ENCODE measurements at regions not wholly inside any gene's neighbourhood (a gene's known extent, or its start where the extent isn't known, plus 50 kb on each side); places are given as distances from the start of the nearest gene placed in this dataset.

DNA sequence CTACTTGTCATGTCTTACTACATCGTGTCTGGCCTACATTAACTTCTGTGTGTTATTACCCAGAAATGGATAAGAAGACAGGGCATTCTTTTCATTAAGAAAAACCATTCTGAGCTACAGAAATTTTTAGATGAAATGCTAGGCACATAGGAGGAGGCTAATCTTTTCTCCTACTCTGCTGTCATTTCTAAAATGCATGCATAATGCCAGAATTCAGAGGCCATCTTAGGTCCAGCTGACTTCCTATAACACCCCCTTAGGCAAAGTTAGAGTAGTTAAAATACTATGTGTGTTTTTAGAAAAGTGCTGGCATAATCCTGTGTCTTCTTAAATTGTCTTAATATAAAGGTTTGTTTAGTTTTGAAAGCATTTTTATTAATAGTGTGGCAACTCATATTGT lies 352.6 kb downstream of the CSNK1G3 start:
- no peak overlapping the region for H3K4me3 ChIP-seq (ENCODE audit: low read depth, low read length)

DNA sequence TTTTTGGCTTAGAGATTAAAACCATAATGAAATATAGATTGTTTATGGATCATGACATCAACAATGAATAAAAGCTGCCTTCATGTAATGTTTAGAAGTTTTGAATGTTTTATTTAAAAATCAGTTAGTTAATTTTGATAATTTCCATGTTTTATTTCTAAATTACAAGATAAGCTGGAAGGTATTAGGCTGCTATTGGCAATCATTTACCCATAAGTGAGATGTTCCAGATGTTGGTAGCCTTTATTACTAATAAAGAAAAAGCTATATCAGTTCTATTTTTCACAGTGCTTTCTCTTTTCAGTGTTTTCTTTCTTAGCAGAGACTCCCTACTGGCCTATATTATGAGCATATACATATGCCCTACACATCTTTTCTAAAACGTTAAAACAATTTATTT lies 347.0 kb downstream of the CSNK1G3 start:
- no peak overlapping the region for H3K4me3 ChIP-seq (ENCODE audit: low read depth, low read length)

DNA sequence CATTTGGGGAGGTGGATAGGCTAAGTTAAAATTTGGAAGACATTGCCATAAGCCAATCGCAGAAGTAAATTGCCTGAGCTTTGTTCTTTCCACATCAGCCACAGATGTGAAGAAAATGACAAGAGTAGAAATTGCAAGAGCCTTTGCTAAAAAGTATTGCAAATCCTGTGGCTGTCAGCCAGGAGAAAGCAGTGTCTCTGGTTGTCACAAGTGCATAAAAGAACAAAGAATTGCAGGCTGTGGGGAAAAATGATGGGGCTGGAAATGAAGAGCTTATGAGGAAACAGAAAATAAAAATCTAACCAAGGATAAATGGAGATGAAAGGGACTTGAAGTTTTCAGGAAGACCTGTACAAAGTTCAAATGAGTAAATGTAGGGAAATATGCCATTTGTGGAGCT lies 344.8 kb downstream of the CSNK1G3 start:
- no peak overlapping the region for H3K4me3 ChIP-seq (ENCODE audit: low read depth, low read length)

DNA sequence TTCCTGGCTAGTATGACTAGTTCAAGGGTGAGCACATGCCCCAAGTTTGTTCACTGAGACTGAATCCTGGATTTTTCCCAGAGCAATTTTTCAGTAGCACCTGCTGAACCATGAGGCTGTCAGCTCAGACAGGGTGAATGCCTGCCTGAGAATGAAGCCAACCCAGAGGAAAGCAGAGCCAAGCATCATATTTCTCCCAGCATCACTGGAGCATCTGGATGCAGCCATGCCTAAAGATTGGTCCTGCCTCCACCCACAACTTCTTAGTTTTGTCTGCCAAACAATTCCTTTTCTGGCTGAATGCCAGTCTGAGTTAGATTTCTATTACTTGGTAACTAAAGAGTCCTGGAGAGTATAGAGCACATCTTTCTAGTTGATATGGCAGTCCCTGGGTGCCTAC lies 343.6 kb downstream of the CSNK1G3 start:
- no peak overlapping the region for H3K4me3 ChIP-seq (ENCODE audit: low read depth, low read length)

DNA sequence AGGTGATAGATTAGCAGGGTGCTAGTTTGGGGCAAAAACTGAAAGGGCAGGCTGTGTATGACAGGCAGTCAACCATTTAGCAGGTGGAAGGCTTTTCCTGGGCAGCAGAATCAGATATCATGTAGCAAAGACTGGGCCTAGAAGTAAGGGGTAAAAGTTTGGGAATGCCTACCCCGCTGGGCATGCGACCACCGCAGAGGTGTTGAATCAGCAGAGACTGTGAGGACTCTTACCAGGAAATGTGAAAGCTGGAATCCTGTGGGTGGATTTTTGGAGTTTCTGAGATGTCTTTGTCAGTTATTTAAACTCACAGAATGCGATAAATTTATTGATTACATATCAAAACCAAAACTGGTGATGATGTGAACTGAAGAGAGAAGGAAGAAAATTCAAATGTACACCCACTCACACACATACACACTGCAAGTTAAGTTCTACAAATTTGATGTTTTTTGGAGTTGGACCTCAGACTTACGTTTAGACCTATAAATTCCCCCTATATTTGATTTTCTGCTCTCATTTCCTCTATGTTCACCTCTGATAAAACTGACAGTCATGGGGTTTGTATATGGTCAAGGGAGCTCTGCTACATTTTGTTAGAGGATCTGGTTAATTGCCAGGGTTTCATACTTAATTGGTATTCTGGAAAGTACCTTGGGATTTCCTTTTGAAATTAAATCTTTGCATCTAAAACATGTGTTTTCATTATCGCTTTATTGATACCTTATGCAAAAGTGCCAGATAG lies 333.6 kb downstream of the CSNK1G3 start:
- H3K4me3 ChIP-seq (ENCODE audit: low read depth, low read length) = no peak overlapping the region

DNA sequence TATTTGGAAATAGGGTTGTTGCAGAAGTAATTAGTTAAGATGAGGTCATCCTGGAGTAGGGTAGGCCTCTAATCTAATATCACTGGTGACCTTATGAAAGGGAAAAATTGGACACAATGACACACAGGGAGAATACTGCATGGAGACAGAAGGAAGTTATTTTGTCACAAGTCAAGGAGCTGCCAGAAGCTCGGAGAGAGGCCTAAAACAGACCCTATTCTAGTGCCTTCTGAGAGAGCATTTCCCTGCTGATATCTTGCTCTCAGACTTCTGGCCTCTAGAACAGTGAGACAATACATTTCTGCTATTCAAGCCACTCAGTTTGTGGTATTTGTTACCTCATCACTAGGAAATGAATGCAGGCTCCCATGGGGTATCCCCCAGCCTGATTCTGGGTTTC lies 332.9 kb downstream of the CSNK1G3 start:
- no peak overlapping the region for H3K4me3 ChIP-seq (ENCODE audit: low read depth, low read length)

DNA sequence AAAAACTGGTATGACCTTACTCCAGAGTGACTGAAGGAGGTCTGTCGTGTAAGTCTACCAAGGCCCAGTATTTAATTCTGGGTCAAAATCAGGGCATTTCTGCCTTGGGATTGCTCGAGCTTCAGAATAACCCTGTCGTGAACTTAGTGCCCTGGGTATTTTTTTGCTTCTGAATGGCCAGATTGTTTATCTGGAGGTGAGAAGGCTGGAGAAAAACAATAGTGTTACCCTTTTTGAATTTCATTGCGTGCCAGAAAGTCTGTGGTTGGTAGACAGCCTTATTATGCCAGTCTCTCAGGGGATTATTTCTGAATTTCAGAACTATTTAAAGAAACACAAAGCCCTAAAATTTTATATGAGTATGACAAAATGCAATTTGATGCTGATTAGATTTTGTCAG lies 323.4 kb downstream of the CSNK1G3 start:
- H3K4me3 ChIP-seq (ENCODE audit: low read depth, low read length) = no peak overlapping the region

DNA sequence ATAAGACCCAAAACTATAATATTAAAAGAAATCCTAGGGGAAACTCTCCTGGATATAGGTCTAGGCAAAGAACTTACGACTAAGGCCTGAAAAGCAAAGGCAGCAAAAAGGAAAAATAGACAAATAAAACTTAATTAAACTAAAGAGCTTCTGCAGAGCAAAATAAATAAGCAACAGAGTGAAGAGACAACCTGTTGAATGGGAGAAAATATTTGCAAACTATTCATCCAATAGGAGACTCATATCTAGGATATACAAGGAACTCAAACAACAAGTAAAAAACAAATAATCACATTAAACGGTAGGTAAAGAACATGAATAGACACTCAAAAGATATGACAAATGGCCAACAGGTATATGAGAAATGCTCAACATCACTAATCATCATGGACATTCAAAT lies 318.6 kb downstream of the CSNK1G3 start:
- H3K4me3 ChIP-seq (ENCODE audit: low read depth, low read length) = no peak overlapping the region

DNA sequence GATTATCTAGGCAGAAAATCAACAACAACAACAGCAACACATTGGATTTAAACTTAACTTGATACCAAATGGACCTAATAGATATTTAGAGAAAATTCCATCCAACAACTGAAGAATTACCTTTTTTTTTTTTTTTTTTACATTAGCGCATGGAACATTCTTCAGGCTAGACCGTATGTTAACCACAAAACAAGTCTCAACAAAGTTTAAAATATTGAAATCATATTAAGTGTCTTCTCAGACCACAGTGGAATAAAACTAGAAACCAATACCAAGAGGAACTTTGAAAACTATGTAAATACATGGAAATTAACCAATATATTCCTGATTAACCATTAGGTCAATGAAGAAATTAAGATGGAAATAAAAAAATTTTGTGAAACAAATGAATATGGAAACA lies 315.8 kb downstream of the CSNK1G3 start:
- H3K4me3 ChIP-seq (ENCODE audit: low read depth, low read length) = no peak overlapping the region

DNA sequence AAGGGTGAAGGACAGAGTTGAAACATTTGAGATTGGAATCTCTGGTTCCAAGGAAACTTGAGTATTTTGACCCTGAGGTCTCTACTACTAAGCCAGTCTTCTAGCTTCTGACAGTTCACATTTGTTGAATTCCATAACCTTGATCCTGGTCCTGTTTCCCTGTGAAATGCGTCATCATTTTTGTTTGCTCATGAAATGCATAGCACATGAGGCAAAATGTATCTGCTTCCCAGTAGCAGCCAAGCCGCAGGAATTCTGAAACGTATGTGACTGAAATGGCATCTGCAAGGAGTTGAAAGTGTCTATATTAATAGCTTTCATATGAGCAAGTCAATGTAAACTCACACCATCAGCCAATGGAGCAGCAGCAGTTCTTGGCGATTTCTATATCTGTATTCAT lies 307.9 kb downstream of the CSNK1G3 start:
- H3K4me3 ChIP-seq (ENCODE audit: low read depth, low read length) = no peak overlapping the region

DNA sequence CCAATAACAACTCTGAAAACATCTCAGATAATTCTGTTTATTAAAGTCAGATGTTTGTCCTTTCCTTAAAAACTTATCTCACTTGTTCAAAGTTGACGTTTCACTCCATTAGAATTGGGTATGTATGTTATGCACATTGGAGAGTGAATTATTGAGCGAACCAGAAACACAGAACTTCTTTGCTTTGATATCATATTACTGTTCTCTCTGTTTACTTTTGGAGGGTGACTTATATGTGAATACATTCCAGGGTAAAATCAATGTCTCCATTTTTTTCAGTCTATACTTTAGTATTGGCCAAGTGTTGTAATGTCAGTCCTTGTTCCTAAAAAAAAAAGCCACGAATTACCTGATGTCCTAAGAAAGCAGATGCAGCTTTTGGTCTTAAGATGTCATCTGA lies 307.4 kb downstream of the CSNK1G3 start:
- H3K4me3 ChIP-seq (ENCODE audit: low read depth, low read length) = no peak overlapping the region

DNA sequence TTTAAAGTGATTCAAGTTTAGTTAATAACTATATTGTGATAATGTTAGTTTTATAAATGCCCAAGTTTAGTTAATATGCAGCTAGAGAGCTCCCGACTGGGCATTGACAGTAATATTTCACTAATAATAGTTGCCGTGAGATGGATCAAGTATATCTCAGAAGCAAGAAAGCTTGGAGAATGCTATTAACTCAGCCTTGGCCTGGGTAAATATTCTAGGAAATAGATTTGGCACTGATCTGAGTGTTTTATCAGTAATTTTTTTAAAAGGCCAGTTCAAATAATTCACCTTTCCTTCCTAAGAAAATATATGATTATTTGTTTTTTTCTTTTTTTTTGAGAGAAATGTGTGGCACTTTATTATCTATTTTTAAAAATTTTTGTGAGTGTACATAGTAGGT lies 305.3 kb downstream of the CSNK1G3 start:
- H3K4me3 ChIP-seq (ENCODE audit: low read depth, low read length) = no peak overlapping the region

DNA sequence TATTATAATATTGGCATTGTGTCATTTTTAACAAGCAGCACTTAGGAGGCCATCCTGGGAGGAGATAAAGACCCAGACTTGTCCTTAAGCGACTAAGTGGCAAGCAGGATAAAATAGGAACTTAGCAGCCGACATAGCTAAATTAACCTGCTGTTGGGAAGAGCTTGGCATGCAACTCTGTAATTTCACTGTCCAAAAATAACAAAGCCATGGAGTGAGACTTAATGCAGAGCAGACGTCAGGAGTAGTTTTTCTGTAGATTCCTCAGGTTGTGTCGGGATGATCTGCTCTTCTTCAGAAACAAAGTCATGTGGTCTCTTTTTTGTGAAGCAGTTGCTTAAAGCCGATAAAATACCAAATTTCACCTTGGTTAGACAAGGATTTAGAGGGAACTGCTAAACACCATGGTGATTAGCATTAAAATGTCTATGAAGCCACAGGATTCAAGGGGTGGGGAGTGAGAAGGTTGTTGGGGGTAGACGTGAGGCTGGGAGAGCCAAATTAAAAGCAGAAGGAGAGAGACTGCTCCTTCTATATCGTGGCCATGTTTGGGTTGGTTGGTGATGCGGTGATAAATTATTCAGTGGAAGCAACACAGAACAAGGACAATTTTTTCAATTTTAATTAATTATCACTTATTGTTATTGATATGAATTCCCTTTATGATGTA lies 303.0 kb downstream of the CSNK1G3 start:
- no peak overlapping the region for H3K4me3 ChIP-seq (ENCODE audit: low read depth, low read length)

DNA sequence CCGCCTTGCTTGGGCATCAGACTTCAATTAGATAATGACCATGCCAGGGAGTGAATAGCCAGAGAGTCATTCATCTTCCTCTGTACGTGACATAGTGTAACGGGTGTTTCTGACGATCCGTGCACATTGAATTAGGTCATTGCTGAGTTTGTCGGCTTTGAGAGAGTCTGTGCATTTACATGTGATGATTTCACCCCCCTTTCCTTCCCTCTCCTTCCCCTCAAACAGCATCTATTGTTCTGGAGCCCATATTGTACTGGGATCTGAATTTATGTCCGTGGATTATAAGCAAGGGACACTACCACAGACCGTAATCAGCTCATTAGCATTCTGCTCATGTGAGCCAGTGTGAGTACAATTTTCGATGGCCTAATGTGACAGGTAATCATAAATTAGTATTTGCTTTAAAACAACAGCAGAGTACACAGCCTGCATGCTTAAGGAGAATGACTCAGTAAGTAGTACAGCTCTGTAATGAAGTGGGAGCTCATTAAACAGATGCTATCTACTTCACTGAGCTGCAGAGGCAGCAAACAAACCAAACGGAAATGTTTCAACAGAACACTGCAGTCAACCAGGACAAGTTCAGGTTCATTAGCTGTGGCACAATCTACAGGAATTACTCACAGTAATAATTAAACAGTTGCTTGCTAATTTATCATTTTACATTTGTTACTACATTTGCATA lies 302.1 kb downstream of the CSNK1G3 start:
- H3K4me3 ChIP-seq (ENCODE audit: low read depth, low read length) = no peak overlapping the region

DNA sequence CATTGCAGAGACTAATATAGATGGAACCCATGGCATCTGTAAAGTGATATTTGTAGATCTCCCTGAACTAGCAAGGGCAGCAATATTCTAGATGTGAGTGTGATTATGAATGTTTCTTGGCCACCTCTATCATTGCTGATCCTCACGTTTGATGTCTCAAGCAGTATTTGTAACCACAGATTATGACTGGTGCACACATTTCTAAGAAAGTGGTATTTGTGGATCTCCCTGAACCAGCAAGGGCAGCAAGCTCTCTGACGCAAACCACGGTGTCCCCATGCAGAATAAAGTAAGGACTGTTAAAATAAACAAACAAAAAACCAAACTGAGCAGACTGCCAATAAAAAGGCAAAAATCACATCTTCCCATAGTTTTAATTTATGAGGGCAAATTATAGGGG lies 301.3 kb downstream of the CSNK1G3 start:
- H3K4me3 ChIP-seq (ENCODE audit: low read depth, low read length) = no peak overlapping the region

DNA sequence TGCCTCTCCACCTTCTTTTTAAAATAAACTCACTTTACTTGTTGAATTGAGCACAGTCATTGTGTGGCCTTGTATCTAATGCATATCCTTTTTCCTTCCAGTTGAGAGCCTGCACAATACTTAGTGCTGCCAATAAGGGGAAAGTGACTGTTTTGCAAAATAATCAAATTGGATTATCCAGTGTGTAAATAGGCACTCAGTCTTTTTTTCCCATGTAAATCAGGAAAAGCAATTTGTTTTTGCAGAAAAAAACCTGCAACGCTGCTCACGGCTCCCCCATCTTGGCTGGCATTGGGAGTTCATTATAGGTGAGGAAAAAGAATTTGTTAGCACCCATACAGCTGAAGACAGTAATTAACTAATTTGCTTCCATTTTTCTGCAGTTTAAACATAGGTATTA lies 299.9 kb downstream of the CSNK1G3 start:
- no peak overlapping the region for H3K4me3 ChIP-seq (ENCODE audit: low read depth, low read length)

DNA sequence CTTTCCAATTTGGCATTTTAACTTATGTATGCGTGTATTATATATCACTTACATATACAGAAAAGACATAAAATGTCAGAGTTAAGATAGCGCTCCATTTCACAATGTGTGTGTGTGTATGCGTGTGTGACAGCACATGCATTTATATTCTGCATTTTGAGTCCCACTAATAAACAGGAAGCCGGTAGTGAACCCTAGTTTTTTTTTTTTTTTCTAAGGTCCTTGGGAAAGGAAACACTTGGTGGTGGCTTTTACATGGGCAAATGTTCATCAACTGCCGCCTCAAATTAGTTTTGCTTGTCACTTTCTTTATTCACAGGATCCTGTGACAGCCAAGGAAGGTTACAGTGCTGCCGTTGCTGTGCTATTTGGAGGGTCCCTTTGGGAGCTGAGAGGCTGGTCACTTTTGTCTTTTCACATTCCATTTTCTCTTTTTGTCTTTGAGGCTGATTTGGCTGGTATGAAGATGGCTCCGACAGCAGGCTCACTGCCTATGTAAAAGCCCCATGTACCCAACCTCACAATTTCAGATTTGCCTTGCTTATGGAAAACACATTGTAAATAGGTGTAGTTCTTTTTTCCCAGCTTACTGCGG lies 298.9 kb downstream of the CSNK1G3 start:
- no peak overlapping the region for H3K4me3 ChIP-seq (ENCODE audit: low read depth, low read length)

DNA sequence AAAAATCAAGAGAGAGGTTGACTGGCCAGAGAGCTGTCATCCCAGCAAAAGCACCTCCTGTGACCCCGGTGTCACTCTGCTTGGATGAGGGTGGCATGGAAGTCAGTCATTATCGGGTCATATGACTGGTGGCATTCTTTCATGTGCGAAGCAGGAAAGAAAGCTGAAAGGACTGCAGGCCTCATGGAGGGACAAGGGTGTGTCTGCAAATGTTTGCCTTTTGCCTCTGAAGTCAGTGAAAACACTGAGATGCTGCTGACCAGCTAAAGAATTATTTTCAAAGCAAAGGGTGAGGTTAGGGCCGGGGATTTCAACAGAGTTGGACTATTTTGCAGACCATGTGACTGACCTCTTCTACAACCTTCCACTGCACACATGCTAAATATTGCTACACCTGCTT lies 298.3 kb downstream of the CSNK1G3 start:
- no peak overlapping the region for H3K4me3 ChIP-seq (ENCODE audit: low read depth, low read length)

DNA sequence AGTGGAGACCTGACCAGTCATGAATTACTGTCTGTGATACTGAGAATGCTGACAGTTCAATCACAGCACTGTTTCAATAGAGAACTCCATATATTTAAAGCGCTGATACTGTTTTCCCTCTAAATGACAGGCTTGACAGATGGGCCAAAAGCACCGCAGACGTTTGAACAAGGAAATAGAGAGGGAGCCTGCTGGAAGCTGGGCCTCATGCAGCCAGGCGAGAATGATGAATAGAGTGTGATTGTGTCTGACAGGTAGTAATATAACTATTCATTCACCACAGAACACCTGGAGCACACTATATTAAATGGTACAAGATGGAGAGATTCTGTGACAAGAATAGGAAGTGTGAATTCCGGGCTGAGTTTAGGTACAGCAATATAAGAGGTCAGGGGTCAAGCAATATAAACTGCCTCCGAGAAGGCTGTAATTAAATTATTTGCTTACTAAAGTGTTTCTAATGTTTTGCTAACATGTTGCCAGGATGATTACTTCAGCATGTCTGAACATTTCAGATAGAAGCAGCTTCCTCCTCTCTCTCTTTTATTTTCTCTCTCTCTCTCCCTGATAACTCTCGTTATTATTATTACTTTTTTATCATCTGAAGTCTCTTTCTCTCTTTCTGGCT lies 297.7 kb downstream of the CSNK1G3 start:
- H3K4me3 ChIP-seq (ENCODE audit: low read depth, low read length) = no peak overlapping the region

DNA sequence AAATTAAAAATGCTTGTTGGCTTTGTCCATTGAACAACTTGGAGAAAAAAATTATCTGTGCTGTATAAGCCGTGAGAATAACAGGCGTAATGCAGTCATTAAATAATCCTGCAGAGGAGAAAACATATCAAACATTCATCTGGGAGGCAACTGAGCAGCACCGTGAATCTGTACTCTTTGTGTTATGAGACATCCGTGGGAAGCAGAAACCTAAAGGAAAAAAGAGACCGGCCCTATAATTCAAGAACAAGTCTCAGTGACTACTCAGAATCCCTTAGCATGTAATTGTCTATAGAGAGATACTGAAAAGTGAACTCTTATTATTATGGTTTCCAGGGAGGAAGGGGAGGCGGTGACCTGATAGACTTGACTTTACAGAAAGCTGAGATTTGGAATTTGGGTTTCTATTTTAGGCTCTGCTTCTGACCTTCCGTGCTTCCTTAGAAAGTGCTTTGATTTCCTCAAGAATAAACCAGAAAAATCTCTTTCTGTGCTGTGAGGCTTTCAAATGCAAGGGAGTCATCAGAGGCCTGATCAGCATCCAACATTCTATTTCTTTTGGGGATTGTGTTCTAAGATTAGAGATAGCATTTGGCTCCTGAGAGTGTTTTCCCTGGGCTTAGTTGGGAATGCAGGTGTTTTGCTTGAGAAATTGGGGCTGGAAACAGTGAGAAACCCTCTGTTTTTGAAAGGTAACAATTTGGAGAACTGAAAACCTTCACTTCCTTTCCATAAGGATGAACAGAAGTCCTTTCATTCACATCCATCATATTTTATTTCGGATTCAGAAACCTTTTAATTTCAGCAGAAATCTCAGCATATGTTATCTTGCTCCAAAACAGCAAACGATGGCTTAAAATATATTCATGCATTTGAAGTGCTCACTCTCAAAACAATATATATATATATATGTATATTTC lies 296.7 kb downstream of the CSNK1G3 start:
- H3K4me3 ChIP-seq (ENCODE audit: low read depth, low read length) = no peak overlapping the region
